IPS-NIHi7 (cell line): ENCODE measurements at regions not wholly inside any gene's neighbourhood (a gene's known extent, or its start where the extent isn't known, plus 50 kb on each side); places are given as distances from the start of the nearest gene placed in this dataset.
A peak's percentile ranks its signal among the peaks of the same experiment; 100 is the strongest.
"Not testable (repeated sequence)": the region's sequence is repeated elsewhere in the genome, so short reads cannot be mapped to it uniquely, and the experiment has no call there.

Source experiments
- DNase-seq: peaks from one replicate; pipeline ENCODE4 v3.0.0; 2012; ENCODE audit warnings: mixed read lengths; ENCODE audit errors: extremely low spot score

GRCh38 chr5:118290204-118290603 is 698.1 kb downstream of the DTWD2 start:
- DNase-seq = no peak

DNA sequence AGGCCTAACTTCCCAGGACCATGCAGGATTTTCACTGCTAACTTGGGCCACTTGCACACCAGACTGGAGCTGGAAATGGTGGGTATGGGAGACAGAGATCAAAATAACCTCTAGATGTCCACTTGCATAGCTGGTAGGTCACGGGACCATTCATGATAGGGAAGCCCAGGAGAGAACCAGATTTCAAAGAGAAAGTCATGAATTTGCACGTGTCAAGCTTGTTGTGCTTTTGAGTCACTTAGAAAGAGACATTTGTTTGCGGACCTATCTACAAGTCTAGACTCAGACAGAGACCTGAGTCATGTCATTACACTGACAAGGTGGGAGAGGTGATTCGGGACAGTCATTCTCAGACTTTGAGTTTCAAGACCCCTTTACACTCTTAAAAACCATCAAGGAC is 704.1 kb downstream of the DTWD2 start:
- DNase-seq = not testable (repeated sequence)

DNA sequence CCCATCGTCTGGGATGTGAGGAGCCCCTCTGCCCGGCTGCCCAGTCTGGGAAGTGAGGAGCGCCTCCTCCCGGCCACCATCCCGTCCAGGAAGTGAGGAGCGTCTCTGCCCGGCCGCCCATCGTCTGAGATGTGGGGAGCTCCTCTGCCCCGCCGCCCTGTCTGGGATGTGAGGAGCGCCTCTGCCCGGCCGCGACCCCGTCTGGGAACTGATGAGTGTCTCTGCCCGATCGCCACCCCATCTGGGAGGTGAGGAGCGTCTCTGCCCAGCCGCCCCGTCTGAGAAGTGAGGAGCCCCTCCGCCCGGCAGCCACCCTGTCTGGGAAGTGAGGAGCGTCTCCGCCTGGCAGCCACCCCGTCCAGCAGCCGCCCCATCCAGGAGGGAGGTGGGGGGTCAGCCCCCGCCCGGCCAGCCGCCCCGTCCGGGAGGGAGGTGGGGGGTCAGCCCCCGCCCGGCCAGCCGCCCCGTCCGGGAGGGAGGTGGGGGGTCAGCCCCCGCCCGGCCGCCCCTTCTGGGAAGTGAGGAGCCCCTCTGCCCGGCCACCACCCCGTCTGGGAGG is 705.8 kb downstream of the DTWD2 start:
- DNase-seq = not testable (repeated sequence)

GRCh38 chr5:118279540-118280294 is 708.6 kb downstream of the DTWD2 start:
- no peak for DNase-seq

DNA sequence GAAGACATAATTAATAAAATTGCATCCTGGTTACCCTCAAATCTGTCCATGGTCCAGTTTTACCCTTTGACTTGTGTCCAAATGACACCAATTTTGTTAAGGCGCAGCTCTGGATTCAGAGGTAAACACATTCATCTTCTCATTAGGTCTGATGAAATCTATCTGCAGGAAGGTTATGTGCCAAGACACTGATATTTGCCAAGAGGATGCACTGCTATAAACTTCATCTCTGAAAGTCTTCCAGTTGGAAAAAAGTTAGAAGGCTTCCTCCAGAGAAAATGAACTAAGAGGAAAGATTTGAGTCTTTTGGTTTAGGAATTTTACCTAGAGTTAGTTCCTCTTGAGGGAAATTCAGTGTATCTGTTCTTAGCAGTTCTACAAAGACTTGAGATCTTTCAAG is 717.8 kb downstream of the DTWD2 start:
- no peak for DNase-seq

DNA sequence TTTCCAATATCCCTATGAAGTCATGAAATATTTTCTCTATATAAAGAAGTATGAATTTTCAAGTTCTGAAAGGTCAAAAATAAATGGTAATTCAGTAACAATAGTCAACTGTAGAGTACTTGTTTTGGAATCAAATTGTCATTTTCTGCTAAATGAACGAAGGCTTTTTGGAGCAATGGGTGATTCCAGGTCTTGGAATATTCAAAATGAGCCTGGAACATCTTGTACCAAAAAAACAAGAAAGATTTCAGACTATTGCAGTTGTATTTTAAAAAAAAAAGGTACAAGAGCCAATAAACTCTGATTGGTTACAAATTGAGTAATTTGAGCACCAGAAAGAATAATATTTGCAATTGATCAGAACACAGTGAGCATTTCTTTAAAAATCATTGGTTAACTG is 730.1 kb downstream of the DTWD2 start:
- no peak for DNase-seq

- DNase-seq = no peak
These were observed 731.3 kb downstream of the DTWD2 start for GRCh38 chr5:118257066-118257465.

DNA sequence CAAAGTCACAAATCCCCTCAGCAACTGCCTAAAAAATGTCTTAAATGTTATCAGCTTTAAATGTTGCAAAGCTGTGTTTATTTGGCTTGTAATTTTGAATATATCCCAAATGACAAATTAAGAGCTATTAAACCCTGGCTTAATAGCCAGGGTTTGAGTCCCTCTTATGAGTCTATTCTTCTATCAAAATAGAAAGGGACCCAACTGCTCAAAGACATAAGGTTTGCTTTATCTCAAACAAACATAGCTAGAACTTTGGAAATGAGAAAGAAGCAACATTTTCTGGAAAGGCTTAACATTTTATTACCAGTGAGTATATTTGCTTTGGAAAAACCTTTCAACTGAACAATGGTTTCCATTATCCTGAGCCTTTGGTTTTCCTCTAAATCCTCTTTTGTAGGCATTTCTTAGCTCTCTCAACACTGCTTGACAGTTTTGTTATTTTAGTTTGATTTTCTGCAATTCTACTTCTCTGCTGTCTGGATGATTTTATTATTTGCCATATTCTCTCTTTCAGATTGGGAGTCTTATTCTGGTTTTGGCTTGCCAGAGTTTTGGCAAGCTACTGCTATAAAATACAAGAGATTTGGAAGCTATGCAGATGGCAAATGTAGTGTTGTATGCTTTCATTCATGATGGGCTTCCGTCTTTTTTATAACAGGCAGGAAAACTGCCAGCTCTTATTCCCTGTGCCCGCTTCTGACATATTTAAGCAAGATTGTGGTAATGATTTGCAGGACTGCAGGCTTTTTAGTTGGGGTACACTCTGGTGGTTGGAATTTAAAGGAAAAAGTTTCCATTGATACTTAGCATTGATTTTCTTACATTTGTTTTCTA is 734.9 kb downstream of the DTWD2 start:
- DNase-seq = no peak

- DNase-seq = no peak
These were observed 739.0 kb downstream of the DTWD2 start for GRCh38 chr5:118249386-118249785.

- DNase-seq = no peak
These were observed 740.9 kb downstream of the DTWD2 start for GRCh38 chr5:118247458-118247857.

GRCh38 chr5:118243613-118244012 is 744.7 kb downstream of the DTWD2 start:
- no peak for DNase-seq

- no peak for DNase-seq
These were observed 745.3 kb downstream of the DTWD2 start for GRCh38 chr5:118243068-118243467.

GRCh38 chr5:118236108-118236849 is 752.1 kb downstream of the DTWD2 start:
- DNase-seq = no peak

DNA sequence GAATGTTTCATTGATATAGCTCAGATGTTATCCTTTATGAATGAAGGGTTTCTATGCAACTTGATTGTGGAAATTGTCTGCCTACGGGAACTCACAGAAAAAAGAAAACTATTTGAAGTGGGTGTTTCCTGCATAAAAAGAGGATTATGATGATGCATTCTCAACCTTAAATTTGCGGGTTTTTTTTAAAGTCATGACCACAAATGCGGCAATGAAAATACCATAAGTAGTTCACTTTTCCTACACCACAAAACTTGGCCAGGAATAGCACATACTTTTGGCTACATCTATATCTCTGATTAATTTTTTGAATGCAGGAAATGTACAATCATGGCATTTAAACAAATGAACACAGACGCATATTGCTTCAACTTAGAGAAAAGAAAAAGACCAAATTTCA is 754.7 kb downstream of the DTWD2 start:
- no peak for DNase-seq

- DNase-seq = no peak
These were observed 759.9 kb downstream of the DTWD2 start for GRCh38 chr5:118228489-118228888.

- no peak for DNase-seq
These were observed 763.8 kb downstream of the DTWD2 start for GRCh38 chr5:118224546-118224945.

- DNase-seq = no peak
These were observed 767.7 kb downstream of the DTWD2 start for GRCh38 chr5:118220556-118221195.

GRCh38 chr5:118211606-118212005 is 776.7 kb downstream of the DTWD2 start:
- DNase-seq = no peak

DNA sequence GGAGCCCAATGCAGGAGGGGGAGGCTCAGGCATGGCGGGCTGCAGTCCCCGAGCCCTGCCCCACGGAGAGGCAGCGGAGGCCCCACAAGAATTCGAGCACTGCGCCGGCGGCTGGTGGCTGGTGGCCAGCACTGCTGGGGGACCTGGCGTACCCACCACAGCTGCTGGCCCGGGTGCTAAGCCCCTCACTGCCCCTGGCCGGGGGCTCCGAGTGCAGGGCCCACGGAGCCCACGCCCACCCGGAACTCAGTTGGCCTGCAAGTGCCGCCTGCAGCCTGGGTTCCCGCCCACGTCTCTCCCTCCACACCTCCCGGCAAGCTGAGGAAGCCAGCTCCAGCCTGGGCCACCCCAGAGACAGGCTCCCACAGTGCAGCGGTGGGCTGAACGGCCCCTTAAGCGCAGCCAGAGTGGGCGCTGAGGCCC is 780.3 kb downstream of the DTWD2 start:
- no peak for DNase-seq

- no peak for DNase-seq
These were observed 788.5 kb downstream of the DTWD2 start for GRCh38 chr5:118199801-118200200.

DNA sequence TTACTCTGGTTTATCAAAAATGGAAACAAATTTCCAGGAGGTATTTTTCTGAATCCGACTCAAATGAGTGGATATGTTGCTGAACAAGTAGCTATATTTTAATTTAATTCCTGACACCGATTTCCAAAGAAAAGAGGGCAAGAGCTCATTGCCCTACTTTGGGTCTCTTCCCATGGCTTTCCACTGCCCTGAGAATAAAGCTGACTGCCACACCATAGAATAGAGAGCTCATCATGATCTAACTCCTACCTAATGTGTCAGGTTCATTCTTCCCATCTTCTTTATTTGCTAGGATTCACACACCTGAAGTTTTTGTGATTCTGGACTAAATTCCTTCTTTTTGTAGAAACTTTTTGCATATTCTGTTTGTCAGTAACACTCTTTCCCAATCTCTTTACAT is 792.1 kb downstream of the DTWD2 start:
- peak; percentile 13 for DNase-seq

- no peak for DNase-seq
These were observed 793.1 kb downstream of the DTWD2 start for GRCh38 chr5:118195211-118195610.
